H9 (cell line): ENCODE measurements at regions not wholly inside any gene's neighbourhood (a gene's known extent, or its start where the extent isn't known, plus 50 kb on each side); places are given as distances from the start of the nearest gene placed in this dataset.

Source experiments
- DNase-seq: peaks from one replicate; pipeline ENCODE4 v3.0.0-alpha.2; 2017
- H2AFZ ChIP-seq: one replicate; pipeline ENCODE4 v1.6.1; 2013; ENCODE audit warnings: mild to moderate bottlenecking, low read length, control low read depth, moderate library complexity
- H2AK5ac ChIP-seq: 2 replicates; pipeline ENCODE4 v1.6.1; 2013; ENCODE audit warnings: low read length, control low read depth, mixed read lengths; ENCODE audit not compliant: insufficient read length
- H2BK120ac ChIP-seq: one replicate; pipeline ENCODE4 v1.6.1; 2013; ENCODE audit warnings: low read depth, mild to moderate bottlenecking, low read length, control low read depth, inconsistent platforms; ENCODE audit not compliant: poor library complexity, severe bottlenecking
- H2BK12ac ChIP-seq: 2 replicates; pipeline ENCODE4 v1.6.1; 2013; ENCODE audit warnings: low read length, control low read depth, mixed read lengths, low read depth; ENCODE audit not compliant: insufficient read length
- H2BK15ac ChIP-seq: 2 replicates; pipeline ENCODE4 v1.6.1; 2013; ENCODE audit warnings: low read depth, low read length, control low read depth
- H2BK20ac ChIP-seq: one replicate; pipeline ENCODE4 v1.6.1; 2013; ENCODE audit warnings: low read depth, mild to moderate bottlenecking, low read length, control low read depth, inconsistent platforms; ENCODE audit not compliant: poor library complexity, severe bottlenecking
- H2BK5ac ChIP-seq: 2 replicates; pipeline ENCODE4 v1.6.1; 2013; ENCODE audit warnings: low read length, control low read depth, mixed read lengths; ENCODE audit not compliant: insufficient read length
- H3K14ac ChIP-seq: 2 replicates; pipeline ENCODE4 v1.6.1; 2013; ENCODE audit warnings: low read length, control low read depth; ENCODE audit not compliant: insufficient read depth
- H3K18ac ChIP-seq: 2 replicates; pipeline ENCODE4 v1.6.1; 2013; ENCODE audit warnings: low read depth, mild to moderate bottlenecking, mixed read lengths, low read length, control low read depth; ENCODE audit not compliant: insufficient read length
- H3K23ac ChIP-seq: 2 replicates; pipeline ENCODE4 v1.6.1; 2013; ENCODE audit warnings: low read length, control low read depth, mixed read lengths, low read depth; ENCODE audit not compliant: insufficient read length
- H3K23me2 ChIP-seq: 2 replicates; pipeline ENCODE4 v1.6.1; 2013; ENCODE audit warnings: low read depth, mild to moderate bottlenecking, mixed read lengths, low read length, control low read depth; ENCODE audit not compliant: insufficient read length, poor library complexity, severe bottlenecking
- H3K27ac ChIP-seq: 2 replicates; pipeline ENCODE4 v1.5.1; 2013; ENCODE audit warnings: low read length, control low read depth, mixed read lengths, low read depth; ENCODE audit not compliant: insufficient read length
- H3K27me3 ChIP-seq: 2 replicates; pipeline ENCODE4 v1.6.1; 2013; ENCODE audit warnings: low read length, control low read depth, inconsistent platforms; ENCODE audit not compliant: insufficient read depth
- H3K4ac ChIP-seq: 2 replicates; pipeline ENCODE4 v1.6.1; 2013; ENCODE audit warnings: low read depth, mild to moderate bottlenecking, control low read depth, inconsistent platforms, low read length, moderate library complexity
- H3K4me1 ChIP-seq: 2 replicates; pipeline ENCODE4 v1.6.1; 2013; ENCODE audit warnings: low read length, control low read depth, inconsistent platforms; ENCODE audit not compliant: insufficient read depth
- H3K4me2 ChIP-seq: 2 replicates; pipeline ENCODE4 v1.6.1; 2013; ENCODE audit warnings: low read length, control low read depth, mixed read lengths; ENCODE audit not compliant: insufficient read length, insufficient read depth
- H3K56ac ChIP-seq: 2 replicates; pipeline ENCODE4 v1.6.1; 2013; ENCODE audit warnings: low read depth, mild to moderate bottlenecking, mixed read lengths, low read length, control low read depth; ENCODE audit not compliant: insufficient read length
- H3K79me1 ChIP-seq: 2 replicates; pipeline ENCODE4 v1.6.1; 2013; ENCODE audit warnings: low read depth, mild to moderate bottlenecking, moderate library complexity, low read length, control low read depth, inconsistent platforms; ENCODE audit not compliant: insufficient read depth, poor library complexity, severe bottlenecking
- H3K79me2 ChIP-seq: 2 replicates; pipeline ENCODE4 v1.6.1; 2013; ENCODE audit warnings: low read length, control low read depth, inconsistent platforms; ENCODE audit not compliant: insufficient read depth
- H3K9ac ChIP-seq: 2 replicates; pipeline ENCODE4 v1.6.1; 2013; ENCODE audit warnings: low read length, control low read depth, mixed read lengths; ENCODE audit not compliant: insufficient read length; ENCODE audit errors: extremely low read depth
- H3K9me3 ChIP-seq: one replicate; pipeline ENCODE4 v1.6.1; 2013; ENCODE audit warnings: low read depth, low read length, inconsistent platforms; ENCODE audit not compliant: control insufficient read depth
- H3T11ph ChIP-seq: one replicate; pipeline ENCODE4 v1.6.1; 2013; ENCODE audit warnings: mild to moderate bottlenecking, low read length, control low read depth, inconsistent platforms
- H4K20me1 ChIP-seq: one replicate; pipeline ENCODE4 v1.6.1; 2013; ENCODE audit not compliant: control insufficient read depth, insufficient read length, insufficient read depth
- H4K5ac ChIP-seq: 2 replicates; pipeline ENCODE4 v1.6.1; 2013; ENCODE audit warnings: low read depth, mild to moderate bottlenecking, mixed read lengths, low read length, control low read depth; ENCODE audit not compliant: insufficient read length
- H4K8ac ChIP-seq: replicated peaks from 2 replicates; pipeline ENCODE4 v1.6.1; 2013; ENCODE audit warnings: low read length, control low read depth, mixed read lengths, low read depth; ENCODE audit not compliant: insufficient read length
- H4K91ac ChIP-seq: 2 replicates; pipeline ENCODE4 v1.6.1; 2013; ENCODE audit warnings: low read depth, mild to moderate bottlenecking, moderate library complexity, mixed read lengths, low read length, control low read depth; ENCODE audit not compliant: insufficient read length
- H3K27ac Mint-ChIP-seq, 3 experiments: 2 replicates in 2 of 3; 3 replicates in 1 of 3; pipeline ENCODE4 v1.8.0; 2020 to 2021; ENCODE audit warnings: mixed read lengths in 3 of 3, mild to moderate bottlenecking in 1 of 3, moderate library complexity in 1 of 3
- H3K27me3 Mint-ChIP-seq: 2 replicates; pipeline ENCODE4 v1.8.0; 2021; ENCODE audit warnings: low read depth, mild to moderate bottlenecking, moderate library complexity, mixed read lengths
- H3K36me3 Mint-ChIP-seq, 3 experiments: 2 replicates in 2 of 3; 3 replicates in 1 of 3; pipeline ENCODE4 v1.8.0; 2020 to 2021; ENCODE audit warnings: low read depth in 3 of 3, mixed read lengths in 3 of 3; ENCODE audit not compliant: insufficient read depth in 1 of 3
- H3K4me1 Mint-ChIP-seq, 2 experiments: 2 replicates each; pipeline ENCODE4 v1.8.0; 2020; ENCODE audit warnings: mixed read lengths in 2 of 2
- H3K4me3 Mint-ChIP-seq, 2 experiments: 2 replicates in 1 of 2; 3 replicates in 1 of 2; pipeline ENCODE4 v1.8.0; 2020 to 2021; ENCODE audit warnings: mild to moderate bottlenecking in 2 of 2, mixed read lengths in 2 of 2, moderate library complexity in 1 of 2
- H3K9me3 Mint-ChIP-seq, 2 experiments: 2 replicates in 1 of 2; 3 replicates in 1 of 2; pipeline ENCODE4 v1.8.0; 2020; ENCODE audit warnings: mild to moderate bottlenecking in 2 of 2, mixed read lengths in 2 of 2, moderate library complexity in 1 of 2
- WGBS: extraction: QIAGEN DNeasy Blood & Tissue Kit; methylation state at CpG from one replicate; pipeline ENCODE4 v1.1.7; 2013; ENCODE audit warnings: missing lambda C conversion rate, low lambda C conversion rate, mixed read lengths; ENCODE audit not compliant: insufficient read length; ENCODE audit errors: extremely low coverage; 5-methylcytosine and 5-hydroxymethylcytosine counted together
- TF ChIP-seq, protein P1 (sequence below): fragments of 200-600 bp; sonication (generic); conservative IDR thresholded peaks from 3 replicates; pipeline ENCODE4 v1.8.0; 2021; ENCODE audit warnings: antibody characterized with exemption, mild to moderate bottlenecking

DNA sequence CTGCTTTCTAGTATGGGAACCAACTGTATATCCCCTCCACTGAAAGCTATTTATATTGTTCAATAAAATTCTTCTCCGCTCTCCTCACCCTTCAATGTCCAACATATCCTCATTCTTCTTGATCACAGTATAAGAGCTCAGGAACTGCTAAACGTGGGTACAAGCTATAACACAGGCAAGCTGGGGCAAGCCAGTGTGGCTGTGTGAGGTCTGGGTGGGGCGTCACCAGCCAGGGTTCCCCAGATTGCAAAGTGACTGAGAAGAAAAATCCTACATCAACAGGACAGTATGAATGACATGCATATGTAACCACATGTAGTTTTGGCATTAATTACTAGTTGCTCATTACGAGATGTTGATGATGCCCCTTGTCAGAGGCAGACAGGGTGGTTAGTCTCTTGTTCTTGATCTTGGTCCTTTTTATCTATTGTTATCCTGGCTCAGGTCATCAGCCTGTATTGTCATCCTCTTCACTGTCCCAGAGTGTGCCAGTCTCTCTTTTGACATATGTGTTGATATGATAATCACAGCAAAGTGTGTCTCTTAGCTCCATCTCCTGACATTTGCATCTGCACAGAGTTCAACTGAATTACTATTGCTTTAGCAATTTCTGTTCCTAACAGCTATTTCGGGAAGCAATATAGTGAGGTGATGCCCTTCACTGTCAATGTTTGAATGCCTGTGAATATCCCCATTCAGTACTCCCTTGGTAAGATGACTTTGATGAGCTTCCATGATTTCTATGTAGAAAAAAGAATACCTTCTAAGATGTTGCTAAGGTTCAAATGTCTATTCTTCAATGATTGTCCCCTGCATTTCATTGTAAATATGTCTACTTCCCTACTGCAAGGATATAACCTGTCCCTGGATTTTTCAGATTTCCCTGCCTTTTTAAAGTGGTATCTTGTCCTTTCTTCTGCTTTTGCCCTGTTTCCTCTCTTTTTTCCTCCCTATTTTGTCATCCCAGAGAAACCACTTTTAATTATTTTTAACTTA, 140.3 kb downstream of the MAT2B start:
- H3K14ac ChIP-seq: no peak overlapping the region
- H2BK5ac ChIP-seq: no peak overlapping the region
- no peak overlapping the region for H4K91ac ChIP-seq
- no peaks in the 10 kb centered on the region for H3K4me1 ChIP-seq
- H3K23me2 ChIP-seq: no peaks in the 10 kb centered on the region
- H3K27me3 Mint-ChIP-seq: no peaks in the 10 kb centered on the region
- H3K27me3 ChIP-seq: no peaks in the 10 kb centered on the region
- TF ChIP-seq, protein P1, sequence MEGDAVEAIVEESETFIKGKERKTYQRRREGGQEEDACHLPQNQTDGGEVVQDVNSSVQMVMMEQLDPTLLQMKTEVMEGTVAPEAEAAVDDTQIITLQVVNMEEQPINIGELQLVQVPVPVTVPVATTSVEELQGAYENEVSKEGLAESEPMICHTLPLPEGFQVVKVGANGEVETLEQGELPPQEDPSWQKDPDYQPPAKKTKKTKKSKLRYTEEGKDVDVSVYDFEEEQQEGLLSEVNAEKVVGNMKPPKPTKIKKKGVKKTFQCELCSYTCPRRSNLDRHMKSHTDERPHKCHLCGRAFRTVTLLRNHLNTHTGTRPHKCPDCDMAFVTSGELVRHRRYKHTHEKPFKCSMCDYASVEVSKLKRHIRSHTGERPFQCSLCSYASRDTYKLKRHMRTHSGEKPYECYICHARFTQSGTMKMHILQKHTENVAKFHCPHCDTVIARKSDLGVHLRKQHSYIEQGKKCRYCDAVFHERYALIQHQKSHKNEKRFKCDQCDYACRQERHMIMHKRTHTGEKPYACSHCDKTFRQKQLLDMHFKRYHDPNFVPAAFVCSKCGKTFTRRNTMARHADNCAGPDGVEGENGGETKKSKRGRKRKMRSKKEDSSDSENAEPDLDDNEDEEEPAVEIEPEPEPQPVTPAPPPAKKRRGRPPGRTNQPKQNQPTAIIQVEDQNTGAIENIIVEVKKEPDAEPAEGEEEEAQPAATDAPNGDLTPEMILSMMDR: no peak
- H3K79me2 ChIP-seq: no peaks in the 10 kb centered on the region
- H3K27ac Mint-ChIP-seq: no peak overlapping the region
- no peaks in the 10 kb centered on the region for H3K9me3 Mint-ChIP-seq
- H3K23ac ChIP-seq: no peak overlapping the region
- H2BK20ac ChIP-seq: no peak overlapping the region
- H2BK15ac ChIP-seq: no peak overlapping the region
- H2BK12ac ChIP-seq: no peak overlapping the region
- no peaks in the 10 kb centered on the region for H4K20me1 ChIP-seq
- no peaks in the 10 kb centered on the region for H3K4me1 Mint-ChIP-seq
- no peaks in the 10 kb centered on the region for H3K9me3 ChIP-seq
- no peak overlapping the region for H3K18ac ChIP-seq
- no peak overlapping the region for H3T11ph ChIP-seq
- H2BK120ac ChIP-seq: no peak overlapping the region
- no peak for DNase-seq
- WGBS: no CpG with 5 or more reads among the region's 5 CpGs
- H3K36me3 Mint-ChIP-seq: no peaks in the 10 kb centered on the region
- no peaks in the 10 kb centered on the region for H3K79me1 ChIP-seq
- no peak overlapping the region for H3K56ac ChIP-seq
- H4K5ac ChIP-seq: no peak overlapping the region
- H3K4me3 Mint-ChIP-seq: no peak overlapping the region
- H3K9ac ChIP-seq: no peak overlapping the region
- no peak overlapping the region for H3K4ac ChIP-seq
- H2AFZ ChIP-seq: no peak overlapping the region
- H4K8ac ChIP-seq: no peak overlapping the region
- no peak overlapping the region for H2AK5ac ChIP-seq
- no peak overlapping the region for H3K27ac ChIP-seq
- no peak overlapping the region for H3K4me2 ChIP-seq
